Activated CD4-positive, alpha-beta T cell treated with anti-CD3 and anti-CD28 coated beads, Interleukin-2, amount 10 ng/mL, durations not matched to agents 7 days and 5 days (primary cell): ENCODE measurements at regions not wholly inside any gene's neighbourhood (a gene's known extent, or its start where the extent isn't known, plus 50 kb on each side); places are given as distances from the start of the nearest gene placed in this dataset.

Source experiments
- CTCF ChIA-PET: fragments of 350-600 bp; sonication (Branson Sonifier 250); formaldehyde crosslinking; loops from one replicate; lab custom pipeline; 2021; ENCODE audit warnings: antibody characterized with exemption; lab: Charles Lee
- POLR2A ChIA-PET: fragments of 350-600 bp; sonication (Branson Sonifier 250); formaldehyde crosslinking; loops from one replicate; lab custom pipeline; 2021; ENCODE audit warnings: antibody characterized with exemption; lab: Charles Lee
- DNase-seq: peaks from one replicate; pipeline ENCODE4 v3.0.0-alpha.2; 2020
- H3K27ac Mint-ChIP-seq: one replicate; pipeline ENCODE4 v1.8.0; 2021; ENCODE audit warnings: mild to moderate bottlenecking, moderate library complexity, mixed read lengths
- H3K27me3 Mint-ChIP-seq: one replicate; pipeline ENCODE4 v1.8.0; 2021; ENCODE audit warnings: mixed read lengths
- H3K36me3 Mint-ChIP-seq: one replicate; pipeline ENCODE4 v1.8.0; 2021; ENCODE audit warnings: low read depth, mixed read lengths
- H3K4me1 Mint-ChIP-seq: one replicate; pipeline ENCODE4 v1.8.0; 2021; ENCODE audit warnings: mixed read lengths
- H3K4me3 Mint-ChIP-seq: one replicate; pipeline ENCODE4 v1.8.0; 2021; ENCODE audit warnings: mild to moderate bottlenecking, moderate library complexity, mixed read lengths
- H3K9me3 Mint-ChIP-seq: one replicate; pipeline ENCODE4 v1.8.0; 2021; ENCODE audit warnings: mixed read lengths

DNA sequence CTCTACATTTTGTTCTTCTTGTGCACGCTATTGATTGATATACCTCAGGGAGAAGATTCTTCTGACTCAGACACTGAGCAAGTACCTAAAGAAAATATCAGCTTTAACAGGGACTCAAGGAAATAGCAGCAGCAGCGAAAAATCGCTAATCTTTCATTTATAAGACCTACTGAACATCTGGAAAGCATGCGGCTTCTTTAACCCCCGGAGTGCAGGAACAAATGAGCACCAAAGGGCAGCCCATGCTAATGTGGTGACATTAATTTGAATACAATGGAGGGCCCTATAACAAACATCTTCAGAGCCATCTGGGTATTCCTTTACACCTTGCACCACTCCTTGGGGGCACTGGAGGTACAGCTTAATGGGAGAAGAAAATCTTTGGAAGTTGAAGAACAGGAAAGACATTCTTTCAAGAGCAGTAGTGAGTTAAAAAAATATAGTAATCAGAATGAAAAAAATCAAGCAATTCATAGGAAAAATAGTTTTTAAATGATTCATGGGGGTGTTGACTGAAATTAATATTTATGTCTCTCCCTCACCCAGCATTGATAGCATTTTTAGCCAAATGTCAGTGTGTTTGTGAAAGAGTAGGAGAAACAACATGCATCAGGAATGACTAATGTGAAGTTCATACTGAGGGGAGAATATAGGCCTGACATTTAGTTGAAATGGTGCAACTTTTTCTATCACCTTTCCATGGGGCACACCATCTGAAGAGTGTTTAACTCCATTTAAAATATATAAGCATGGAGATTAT is 281.7 kb downstream of the HRH4 start:
- Mint-ChIP-seq H3K36me3 (no peaks in the 10 kb centered on the region), H3K27ac (no peak overlapping the region), H3K4me3 (no peak overlapping the region), H3K27me3 (peaks cover 2% of the 10 kb centered on the region), H3K9me3 (no peaks in the 10 kb centered on the region), H3K4me1 (no peaks in the 10 kb centered on the region)
- ChIA-PET POLR2A (no interaction called here), CTCF (no interaction called here)
- DNase-seq = no peak

DNA sequence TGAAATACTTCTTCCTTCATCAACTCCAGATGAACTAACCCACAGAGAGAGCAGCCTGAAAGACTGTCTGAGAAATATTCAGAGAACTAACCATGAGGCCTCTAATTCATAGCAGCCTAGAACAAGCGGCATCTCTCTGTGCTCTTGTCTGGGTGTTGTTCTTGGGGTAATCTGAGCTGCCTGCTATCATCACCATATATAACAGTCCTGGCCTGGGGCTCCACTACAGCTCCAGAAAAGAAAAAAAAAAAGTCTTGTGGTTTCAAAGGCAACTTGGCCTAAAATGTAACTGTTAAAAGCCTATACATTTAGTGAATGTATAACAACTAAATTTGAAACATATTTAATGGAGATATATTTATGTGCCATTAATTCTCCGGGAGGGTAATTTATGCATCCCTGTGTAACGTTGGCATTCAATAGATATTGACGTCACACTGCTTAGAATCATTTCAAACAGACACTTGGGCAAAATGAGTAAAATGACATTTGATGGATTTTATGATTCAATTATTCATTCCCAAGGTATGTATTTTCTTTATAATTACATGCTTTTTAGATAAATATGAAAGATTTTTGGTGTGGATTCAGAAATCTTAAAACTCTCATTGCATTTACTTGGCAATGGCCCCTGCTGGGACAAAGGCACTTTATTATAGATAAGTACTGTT is 294.3 kb downstream of the HRH4 start:
- ChIA-PET POLR2A (no interaction called here), CTCF (no interaction called here)
- Mint-ChIP-seq H3K4me1 (no peaks in the 10 kb centered on the region), H3K9me3 (no peaks in the 10 kb centered on the region), H3K36me3 (no peaks in the 10 kb centered on the region), H3K27ac (no peak overlapping the region), H3K4me3 (no peak overlapping the region), H3K27me3 (peaks cover 9% of the 10 kb centered on the region)
- no peak for DNase-seq

DNA sequence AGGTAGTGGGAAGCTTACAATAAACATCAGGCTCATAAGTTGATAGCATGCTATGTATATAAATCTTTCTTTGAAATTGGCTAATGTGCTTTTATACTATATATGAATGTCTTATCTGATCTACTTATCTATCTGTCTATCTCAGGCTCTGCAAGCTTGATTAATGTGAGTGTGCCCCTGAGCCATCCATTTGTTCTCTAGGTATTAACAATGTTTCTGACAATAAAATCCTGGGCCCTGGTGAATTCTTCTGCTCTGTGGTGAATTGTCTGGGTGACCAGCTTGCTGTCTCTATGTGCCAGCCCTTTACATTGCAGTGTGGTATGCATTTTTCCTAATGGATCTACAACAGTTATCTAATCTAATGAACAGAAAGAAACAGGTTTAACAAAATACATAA is 295.9 kb downstream of the HRH4 start:
- Mint-ChIP-seq H3K27ac (no peak overlapping the region), H3K9me3 (peaks cover under 1% of the 10 kb centered on the region), H3K36me3 (no peaks in the 10 kb centered on the region), H3K4me3 (no peak overlapping the region), H3K27me3 (peaks cover 11% of the 10 kb centered on the region), H3K4me1 (no peaks in the 10 kb centered on the region)
- no peak for DNase-seq
- ChIA-PET POLR2A (no interaction called here), CTCF (no interaction called here)

DNA sequence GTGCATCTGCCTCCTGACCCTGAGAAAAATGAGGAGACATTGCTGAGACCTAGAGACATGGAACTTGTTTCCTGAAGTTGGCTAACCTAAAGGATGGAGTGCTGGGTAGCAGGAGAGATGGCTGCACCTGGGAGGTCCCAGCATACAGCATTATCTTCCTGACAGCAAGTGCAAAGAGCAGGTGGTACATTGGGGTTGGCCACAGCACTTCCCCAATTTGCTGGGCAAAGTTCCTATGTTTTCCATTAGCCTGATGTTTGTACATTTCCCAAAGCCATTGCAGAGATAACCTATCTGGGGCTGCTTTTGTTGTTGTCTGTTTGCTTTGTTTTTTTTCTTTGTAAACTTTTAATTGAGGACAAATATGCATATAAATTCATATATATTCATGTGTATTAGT is 296.7 kb downstream of the HRH4 start:
- H3K27me3 Mint-ChIP-seq = peaks cover 16% of the 10 kb centered on the region

DNA sequence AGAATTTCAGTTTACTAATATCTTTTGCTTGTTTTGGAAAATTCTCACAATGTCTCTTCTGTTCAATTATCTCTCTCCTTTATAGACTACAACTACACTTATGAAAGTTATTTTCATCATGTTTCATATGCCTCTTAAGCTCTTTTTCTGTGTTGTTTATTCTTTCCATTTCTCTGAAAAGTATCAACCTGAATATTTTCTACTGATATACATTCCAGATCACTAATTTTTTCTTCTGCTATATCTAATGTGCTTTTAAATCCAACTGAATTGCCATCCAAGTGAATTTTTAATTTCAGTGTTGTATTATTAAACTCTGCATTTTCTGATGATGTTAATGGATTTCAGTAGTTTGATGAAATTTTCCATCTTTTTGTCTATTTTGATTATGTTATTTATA is 301.3 kb downstream of the HRH4 start:
- DNase-seq = no peak
- ChIA-PET CTCF (no interaction called here), POLR2A (no interaction called here)
- no peak overlapping the region for H3K4me3 Mint-ChIP-seq
- peaks cover 14% of the 10 kb centered on the region for H3K27me3 Mint-ChIP-seq
- peaks cover 9% of the 10 kb centered on the region for H3K9me3 Mint-ChIP-seq
- H3K27ac Mint-ChIP-seq = no peak overlapping the region
- no peaks in the 10 kb centered on the region for H3K36me3 Mint-ChIP-seq
- no peaks in the 10 kb centered on the region for H3K4me1 Mint-ChIP-seq

More for the DNA sequence above, 296.7 kb downstream of the HRH4 start:
- Mint-ChIP-seq H3K4me1 (no peaks in the 10 kb centered on the region), H3K27ac (no peak overlapping the region), H3K9me3 (peaks cover 6% of the 10 kb centered on the region), H3K4me3 (no peak overlapping the region), H3K36me3 (no peaks in the 10 kb centered on the region)
- CTCF ChIA-PET = no interaction called here
- POLR2A ChIA-PET = no interaction called here
- no peak for DNase-seq

DNA sequence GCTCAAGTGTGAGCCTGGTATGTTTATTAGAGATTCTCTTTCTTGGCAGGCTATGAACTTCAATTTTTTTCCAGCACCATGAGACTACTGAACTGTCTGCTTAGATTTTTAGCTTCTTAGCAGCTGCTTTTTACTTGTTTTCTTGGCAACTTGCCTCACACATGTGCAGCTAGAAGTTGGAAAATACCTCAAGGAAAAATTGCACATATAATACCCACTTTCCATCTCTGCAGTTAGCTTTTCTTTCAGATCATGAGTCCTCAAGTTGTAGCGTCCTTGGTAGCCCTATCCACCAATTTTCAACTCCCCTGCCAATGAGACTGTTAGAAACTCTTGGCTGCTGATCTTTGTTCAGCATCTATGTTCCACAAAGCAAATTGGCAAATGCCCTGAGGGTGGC is 302.1 kb downstream of the HRH4 start:
- peaks cover 9% of the 10 kb centered on the region for H3K9me3 Mint-ChIP-seq
- H3K27ac Mint-ChIP-seq = no peak overlapping the region
- no peaks in the 10 kb centered on the region for H3K36me3 Mint-ChIP-seq
- H3K4me1 Mint-ChIP-seq = no peaks in the 10 kb centered on the region
- POLR2A ChIA-PET = no interaction called here
- H3K4me3 Mint-ChIP-seq = no peak overlapping the region
- CTCF ChIA-PET = no interaction called here
- DNase-seq = no peak
- peaks cover 14% of the 10 kb centered on the region for H3K27me3 Mint-ChIP-seq

DNA sequence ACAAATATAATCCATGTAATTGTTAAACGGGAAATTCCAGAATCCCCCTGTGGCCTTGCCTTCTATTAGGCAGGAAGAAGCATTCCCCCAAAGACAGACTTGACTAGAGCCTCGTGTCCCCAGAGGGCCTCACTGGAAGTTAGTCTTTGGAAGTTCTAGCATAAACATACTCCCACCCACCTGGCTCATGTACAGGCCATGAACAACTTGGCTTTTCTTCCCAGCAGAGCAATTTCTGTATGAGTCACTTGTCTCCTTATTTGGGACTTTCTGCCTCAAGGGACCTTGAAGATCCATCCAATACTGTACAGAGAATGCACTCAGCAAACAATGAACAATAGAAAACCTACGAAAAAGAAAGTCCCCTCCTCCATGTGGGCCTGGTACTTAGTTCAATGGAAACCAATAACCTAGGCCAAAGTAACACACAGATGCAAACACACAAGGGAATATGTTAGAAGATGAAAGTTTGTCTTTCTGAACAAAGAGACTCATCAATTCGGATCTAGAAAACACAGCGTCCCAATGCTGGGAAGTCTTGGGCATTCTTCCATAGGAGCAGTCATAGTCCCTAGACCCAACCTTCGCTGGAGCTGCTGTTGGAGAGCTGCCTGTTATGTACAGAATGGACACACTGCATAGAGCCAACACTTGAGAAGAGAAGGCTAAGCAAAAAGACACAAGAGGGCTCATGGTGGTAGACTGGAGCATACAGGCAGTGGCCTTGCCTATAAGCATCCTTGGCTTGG is 303.5 kb downstream of the HRH4 start:
- Mint-ChIP-seq H3K9me3 (peaks cover 9% of the 10 kb centered on the region), H3K4me1 (no peaks in the 10 kb centered on the region), H3K27ac (no peak overlapping the region), H3K4me3 (no peak overlapping the region), H3K27me3 (peaks cover 11% of the 10 kb centered on the region), H3K36me3 (no peaks in the 10 kb centered on the region)
- no peak for DNase-seq
- CTCF ChIA-PET = no interaction called here
- POLR2A ChIA-PET = no interaction called here

DNA sequence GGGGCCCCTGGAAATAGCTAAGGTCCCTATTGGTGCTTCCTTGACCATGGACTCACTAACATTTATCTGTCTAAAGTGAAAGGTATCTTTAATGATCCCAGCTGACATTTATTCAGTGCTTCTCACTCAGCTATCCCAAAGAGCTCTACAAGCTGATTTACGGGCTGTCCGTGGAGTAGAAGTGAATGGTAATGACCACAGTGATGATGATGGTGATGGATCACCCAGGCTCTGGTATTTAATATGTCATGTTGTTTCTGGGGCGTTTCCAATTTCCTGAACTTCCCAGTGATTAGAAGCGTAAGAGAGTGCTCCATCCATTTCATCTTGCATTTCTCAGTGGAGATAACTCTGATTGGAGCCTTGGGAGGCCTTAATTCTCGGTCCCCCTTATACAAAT is 304.3 kb downstream of the HRH4 start:
- ChIA-PET POLR2A (no interaction called here), CTCF (no interaction called here)
- H3K27me3 Mint-ChIP-seq = peaks cover 7% of the 10 kb centered on the region

DNA sequence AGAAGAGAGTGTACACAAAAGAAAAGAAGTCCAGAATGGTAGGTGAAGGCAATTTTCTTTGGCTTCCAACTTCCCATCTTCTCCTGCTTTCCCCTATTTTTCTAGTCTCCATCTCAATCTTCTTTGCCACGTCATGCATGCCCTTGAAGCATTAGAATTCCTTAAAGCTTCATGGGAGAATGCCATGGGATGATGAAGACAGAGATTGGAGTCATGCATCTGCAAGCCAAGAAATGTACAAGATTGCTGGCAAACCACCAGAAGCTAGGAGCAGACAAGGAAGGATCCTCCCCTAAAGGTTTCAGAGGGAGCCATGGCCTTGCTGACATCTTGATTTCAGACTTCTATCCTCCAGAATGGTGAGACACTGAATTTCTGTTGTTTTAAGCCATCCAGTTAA is 305.9 kb downstream of the HRH4 start:
- Mint-ChIP-seq H3K4me1 (no peaks in the 10 kb centered on the region), H3K27ac (no peak overlapping the region), H3K9me3 (peaks cover 8% of the 10 kb centered on the region), H3K27me3 (peaks cover 6% of the 10 kb centered on the region), H3K4me3 (no peak overlapping the region), H3K36me3 (no peaks in the 10 kb centered on the region)
- DNase-seq = no peak
- ChIA-PET POLR2A (no interaction called here), CTCF (no interaction called here)

More for the DNA sequence above, 304.3 kb downstream of the HRH4 start:
- Mint-ChIP-seq H3K4me3 (no peak overlapping the region), H3K9me3 (peaks cover 9% of the 10 kb centered on the region), H3K36me3 (no peaks in the 10 kb centered on the region), H3K27ac (no peak overlapping the region), H3K4me1 (no peaks in the 10 kb centered on the region)
- DNase-seq = no peak

DNA sequence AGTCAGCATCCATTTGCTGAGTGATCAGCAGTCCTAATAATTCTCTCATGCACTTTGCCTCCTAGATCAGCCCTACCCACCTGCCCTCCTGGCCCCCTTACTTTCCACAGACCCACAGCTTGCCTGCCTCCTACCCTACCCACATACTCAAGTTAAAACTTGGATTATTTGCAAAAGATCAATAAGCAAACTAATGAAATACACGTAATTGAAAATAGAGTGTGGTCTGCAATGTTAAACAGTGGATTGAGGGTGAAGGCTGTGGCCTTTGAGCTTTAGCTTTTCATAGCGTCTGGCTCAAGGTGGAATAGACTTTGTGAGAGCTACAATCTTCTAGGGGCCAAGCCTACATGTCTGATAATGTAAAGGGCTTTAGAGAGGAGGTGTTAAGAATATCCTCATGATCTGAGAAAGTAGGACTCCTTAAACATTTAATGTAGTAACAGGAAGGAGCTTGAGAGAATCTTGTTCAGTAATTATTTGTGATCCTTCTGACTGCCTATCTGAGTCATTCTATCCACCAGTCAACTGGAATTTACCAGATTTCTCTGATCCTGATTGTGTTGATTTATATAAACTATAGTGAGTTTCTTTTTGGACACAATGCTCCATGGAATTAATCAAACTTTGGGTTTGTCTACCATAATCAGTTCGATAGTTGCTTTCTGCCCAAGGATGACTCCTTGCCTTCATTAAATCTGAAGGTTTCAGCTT is 310.0 kb downstream of the HRH4 start:
- CTCF ChIA-PET = no interaction called here
- H3K27me3 Mint-ChIP-seq = no peaks in the 10 kb centered on the region
- H3K4me1 Mint-ChIP-seq = no peaks in the 10 kb centered on the region
- no peaks in the 10 kb centered on the region for H3K9me3 Mint-ChIP-seq
- POLR2A ChIA-PET = no interaction called here
- H3K36me3 Mint-ChIP-seq = no peaks in the 10 kb centered on the region
- DNase-seq = no peak
- H3K4me3 Mint-ChIP-seq = no peak overlapping the region
- no peak overlapping the region for H3K27ac Mint-ChIP-seq

DNA sequence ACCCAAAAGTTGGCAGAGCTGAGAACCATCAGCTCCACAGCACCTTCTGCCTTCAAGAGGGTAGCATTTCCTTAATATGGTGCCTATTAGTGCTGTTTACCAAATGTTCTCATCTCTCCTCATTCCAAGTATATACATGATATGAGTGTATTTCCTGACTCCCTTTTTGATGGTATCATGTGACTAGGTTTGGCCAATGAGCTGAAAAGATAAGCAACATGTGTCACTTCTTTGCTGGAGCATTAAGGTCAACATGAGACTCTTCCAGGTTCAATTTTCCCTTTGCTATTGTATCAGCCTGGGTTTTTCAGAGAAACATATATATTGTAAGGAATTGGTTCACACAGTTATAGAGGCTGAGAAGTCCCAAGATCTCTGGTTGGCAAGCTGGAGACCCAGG is 310.9 kb downstream of the HRH4 start:
- H3K36me3 Mint-ChIP-seq = no peaks in the 10 kb centered on the region
- DNase-seq = no peak
- no peaks in the 10 kb centered on the region for H3K4me1 Mint-ChIP-seq
- no peaks in the 10 kb centered on the region for H3K27me3 Mint-ChIP-seq
- CTCF ChIA-PET = no interaction called here
- POLR2A ChIA-PET = no interaction called here
- no peak overlapping the region for H3K27ac Mint-ChIP-seq
- no peak overlapping the region for H3K4me3 Mint-ChIP-seq
- no peaks in the 10 kb centered on the region for H3K9me3 Mint-ChIP-seq

DNA sequence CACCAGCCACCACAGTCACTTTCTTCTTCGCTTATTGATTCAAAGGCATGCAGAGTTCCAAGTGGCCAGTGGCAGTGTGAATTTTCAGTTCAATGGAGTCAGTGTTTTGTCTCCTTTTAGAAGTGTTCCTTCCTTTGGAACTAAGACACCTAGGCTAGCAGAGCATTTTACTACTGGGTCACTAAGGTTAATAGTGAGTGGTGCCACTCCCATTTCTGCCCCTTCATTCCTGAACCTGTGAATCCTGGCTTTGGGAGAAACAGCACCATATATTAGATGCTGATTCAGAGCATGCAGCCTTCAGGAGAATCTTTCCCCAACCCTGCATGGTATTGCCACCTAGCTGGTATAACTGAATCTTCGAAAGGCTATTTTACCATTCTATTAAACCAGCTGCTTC is 312.7 kb downstream of the HRH4 start:
- H3K27me3 Mint-ChIP-seq = no peaks in the 10 kb centered on the region
- no peaks in the 10 kb centered on the region for H3K4me1 Mint-ChIP-seq
- CTCF ChIA-PET = no interaction called here
- POLR2A ChIA-PET = no interaction called here
- H3K4me3 Mint-ChIP-seq = no peak overlapping the region
- no peaks in the 10 kb centered on the region for H3K9me3 Mint-ChIP-seq
- no peak for DNase-seq
- no peaks in the 10 kb centered on the region for H3K36me3 Mint-ChIP-seq
- no peak overlapping the region for H3K27ac Mint-ChIP-seq

DNA sequence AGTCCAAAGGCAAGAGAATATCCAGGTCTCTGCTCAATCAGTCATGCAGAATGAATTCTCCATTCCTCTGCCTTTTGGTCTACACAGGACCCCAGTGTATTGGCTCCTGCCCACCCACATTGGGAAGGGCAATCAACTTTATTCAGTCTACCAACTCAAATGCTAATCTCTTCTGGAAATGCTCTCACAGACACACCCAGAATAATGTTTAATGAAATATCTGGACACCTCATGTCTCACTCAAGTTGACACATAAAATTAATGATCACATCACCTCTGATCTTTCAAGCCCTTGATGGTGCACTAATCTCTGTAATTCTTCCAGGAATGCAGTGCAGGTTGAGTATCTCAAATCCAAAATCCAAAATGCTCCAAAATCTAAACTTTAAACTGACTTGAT is 315.6 kb downstream of the HRH4 start:
- ChIA-PET POLR2A (no interaction called here), CTCF (no interaction called here)
- Mint-ChIP-seq H3K9me3 (no peaks in the 10 kb centered on the region), H3K27ac (no peak overlapping the region), H3K27me3 (no peaks in the 10 kb centered on the region), H3K4me1 (no peaks in the 10 kb centered on the region), H3K4me3 (no peak overlapping the region), H3K36me3 (no peaks in the 10 kb centered on the region)
- no peak for DNase-seq
